ENCODE measurements at regions not wholly inside any gene's neighbourhood (a gene's known extent, or its start where the extent isn't known, plus 50 kb on each side); places are given as distances from the start of the nearest gene placed in this dataset.

DNA sequence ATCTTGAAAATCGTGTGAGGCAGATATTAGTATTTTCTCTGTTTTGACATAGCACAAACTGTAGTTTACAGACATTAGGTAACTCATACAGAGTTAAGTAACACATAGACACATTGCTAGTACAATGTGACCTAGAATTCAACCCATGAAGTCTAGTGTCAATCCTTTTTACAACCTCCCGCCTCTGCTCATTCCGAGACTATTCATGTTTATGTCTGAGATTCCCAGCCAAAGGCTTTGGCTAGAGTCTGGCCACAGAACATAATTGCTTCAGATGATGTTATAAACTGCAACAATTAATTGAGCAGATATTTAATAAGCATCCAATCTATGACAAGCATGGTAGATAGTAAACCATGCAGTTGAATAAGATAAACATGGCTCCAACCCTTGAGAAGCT, 841.0 kb downstream of the STIM2 start:
- H3K4me1 ChIP-seq (ENCODE audit: control insufficient read depth in 2 of 3, insufficient read depth in 2 of 3, low read depth in 1 of 3, low read length in 3 of 3): no peaks in the 10 kb centered on the region
- H3K36me3 ChIP-seq (ENCODE audit: control insufficient read depth in 2 of 3, insufficient read depth in 3 of 3, low read length in 3 of 3): no peaks in the 10 kb centered on the region
- no peaks in the 10 kb centered on the region for H3K9me3 ChIP-seq (ENCODE audit: control insufficient read depth in 2 of 3, insufficient read depth in 1 of 3, low read length in 3 of 3)
- no peak overlapping the region for H3K4me3 ChIP-seq (ENCODE audit: low read length in 3 of 3)
- no peak overlapping the region for H3K9ac ChIP-seq (ENCODE audit: low read length in 3 of 3)
- intact Hi-C loops (cut with DNase I): no loop called here
- no peak for FAIRE-seq
- no peaks in the 10 kb centered on the region for H3K27me3 ChIP-seq (ENCODE audit: control insufficient read depth, insufficient read depth, low read length)
- peak in 2 of 5 donors; percentile 41 to 71 for DNase-seq
- no peak overlapping the region for H3K27ac ChIP-seq (ENCODE audit: low read depth in 2 of 2, low read length in 2 of 2)
- TF ChIP-seq, protein P1, sequence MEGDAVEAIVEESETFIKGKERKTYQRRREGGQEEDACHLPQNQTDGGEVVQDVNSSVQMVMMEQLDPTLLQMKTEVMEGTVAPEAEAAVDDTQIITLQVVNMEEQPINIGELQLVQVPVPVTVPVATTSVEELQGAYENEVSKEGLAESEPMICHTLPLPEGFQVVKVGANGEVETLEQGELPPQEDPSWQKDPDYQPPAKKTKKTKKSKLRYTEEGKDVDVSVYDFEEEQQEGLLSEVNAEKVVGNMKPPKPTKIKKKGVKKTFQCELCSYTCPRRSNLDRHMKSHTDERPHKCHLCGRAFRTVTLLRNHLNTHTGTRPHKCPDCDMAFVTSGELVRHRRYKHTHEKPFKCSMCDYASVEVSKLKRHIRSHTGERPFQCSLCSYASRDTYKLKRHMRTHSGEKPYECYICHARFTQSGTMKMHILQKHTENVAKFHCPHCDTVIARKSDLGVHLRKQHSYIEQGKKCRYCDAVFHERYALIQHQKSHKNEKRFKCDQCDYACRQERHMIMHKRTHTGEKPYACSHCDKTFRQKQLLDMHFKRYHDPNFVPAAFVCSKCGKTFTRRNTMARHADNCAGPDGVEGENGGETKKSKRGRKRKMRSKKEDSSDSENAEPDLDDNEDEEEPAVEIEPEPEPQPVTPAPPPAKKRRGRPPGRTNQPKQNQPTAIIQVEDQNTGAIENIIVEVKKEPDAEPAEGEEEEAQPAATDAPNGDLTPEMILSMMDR (IDR thresholded peaks at IDR 0.05; ENCODE audit: borderline replicate concordance, extremely low read depth, insufficient read depth): no peak

DNA sequence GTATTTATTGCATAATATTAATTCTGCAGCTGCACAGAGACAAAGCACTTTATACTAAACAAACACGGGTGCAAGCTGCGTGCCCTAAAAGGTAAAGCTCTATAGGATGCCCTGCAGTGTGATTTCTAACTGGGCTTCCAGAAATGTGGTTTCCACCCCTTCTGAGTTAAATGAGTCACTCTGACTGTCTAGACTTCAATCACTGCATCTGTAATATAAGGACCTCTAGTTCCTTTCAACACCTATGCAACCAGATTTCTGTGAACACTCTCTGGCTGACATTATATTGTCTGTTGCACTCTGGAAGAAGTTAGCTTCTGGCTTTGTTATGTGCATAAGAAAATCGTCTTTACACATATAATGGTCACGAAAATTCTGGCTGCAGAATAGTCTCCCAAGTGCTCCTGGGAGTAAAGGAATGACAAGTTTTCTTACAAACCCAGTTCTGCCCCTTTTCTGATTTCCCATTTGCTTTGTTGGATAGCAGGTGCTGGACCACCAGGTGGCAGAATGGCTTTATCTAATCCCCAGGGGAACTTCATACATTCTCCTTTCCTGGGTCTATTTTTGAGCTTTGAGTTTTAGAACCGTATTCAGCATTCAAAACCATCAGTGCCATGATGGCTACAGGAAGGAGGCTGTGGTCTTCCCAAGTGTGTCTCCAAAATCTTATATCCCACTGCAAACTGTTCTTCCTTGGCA, 842.2 kb downstream of the STIM2 start:
- Histone ChIP-seq H3K36me3 (ENCODE audit: control insufficient read depth in 2 of 3, insufficient read depth in 3 of 3, low read length in 3 of 3) (no peaks in the 10 kb centered on the region), H3K27me3 (ENCODE audit: control insufficient read depth, insufficient read depth, low read length) (no peaks in the 10 kb centered on the region), H3K4me1 (ENCODE audit: control insufficient read depth in 2 of 3, insufficient read depth in 2 of 3, low read depth in 1 of 3, low read length in 3 of 3) (no peaks in the 10 kb centered on the region), H3K9ac (ENCODE audit: low read length in 3 of 3) (no peak overlapping the region), H3K27ac (ENCODE audit: low read depth in 2 of 2, low read length in 2 of 2) (no peak overlapping the region), H3K9me3 (ENCODE audit: control insufficient read depth in 2 of 3, insufficient read depth in 1 of 3, low read length in 3 of 3) (no peaks in the 10 kb centered on the region), H3K4me3 (ENCODE audit: low read length in 3 of 3) (no peak overlapping the region)
- TF ChIP-seq, protein P1 (IDR thresholded peaks at IDR 0.05; ENCODE audit: borderline replicate concordance, extremely low read depth, insufficient read depth): no peak
- FAIRE-seq: no peak
- intact Hi-C loops (cut with DNase I): no loop called here
- peak in 3 of 5 donors; percentile 18 to 36 (median 31) for DNase-seq

DNA sequence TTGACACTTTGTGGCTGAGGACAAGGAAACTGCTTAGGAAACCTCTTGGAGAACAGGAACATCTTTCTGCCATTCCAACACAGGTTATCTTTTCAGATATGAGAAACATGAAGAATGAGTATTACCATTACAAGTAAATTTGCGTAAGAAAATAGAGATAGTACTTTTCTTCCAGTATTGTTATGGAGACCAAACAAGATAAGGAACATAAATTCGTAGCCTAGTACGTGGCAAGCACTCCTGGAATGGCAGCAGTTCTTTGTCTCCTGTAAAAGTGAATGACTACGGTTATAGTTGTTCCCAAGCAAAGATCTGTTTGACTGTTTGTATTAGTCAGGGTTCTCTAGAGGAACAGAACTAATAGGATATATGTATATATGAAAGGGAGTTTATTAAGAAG, 843.1 kb downstream of the STIM2 start:
- no peak overlapping the region for H3K4me3 ChIP-seq (ENCODE audit: low read length in 3 of 3)
- no peak overlapping the region for H3K9ac ChIP-seq (ENCODE audit: low read length in 3 of 3)
- H3K27ac ChIP-seq (ENCODE audit: low read depth in 2 of 2, low read length in 2 of 2): no peak overlapping the region
- TF ChIP-seq, protein P1 (IDR thresholded peaks at IDR 0.05; ENCODE audit: borderline replicate concordance, extremely low read depth, insufficient read depth): no peak
- no peaks in the 10 kb centered on the region for H3K4me1 ChIP-seq (ENCODE audit: control insufficient read depth in 2 of 3, insufficient read depth in 2 of 3, low read depth in 1 of 3, low read length in 3 of 3)
- H3K36me3 ChIP-seq (ENCODE audit: control insufficient read depth in 2 of 3, insufficient read depth in 3 of 3, low read length in 3 of 3): no peaks in the 10 kb centered on the region
- H3K9me3 ChIP-seq (ENCODE audit: control insufficient read depth in 2 of 3, insufficient read depth in 1 of 3, low read length in 3 of 3): no peaks in the 10 kb centered on the region
- intact Hi-C loops (cut with DNase I): no loop called here
- DNase-seq: no peak
- no peak for FAIRE-seq
- no peaks in the 10 kb centered on the region for H3K27me3 ChIP-seq (ENCODE audit: control insufficient read depth, insufficient read depth, low read length)

DNA sequence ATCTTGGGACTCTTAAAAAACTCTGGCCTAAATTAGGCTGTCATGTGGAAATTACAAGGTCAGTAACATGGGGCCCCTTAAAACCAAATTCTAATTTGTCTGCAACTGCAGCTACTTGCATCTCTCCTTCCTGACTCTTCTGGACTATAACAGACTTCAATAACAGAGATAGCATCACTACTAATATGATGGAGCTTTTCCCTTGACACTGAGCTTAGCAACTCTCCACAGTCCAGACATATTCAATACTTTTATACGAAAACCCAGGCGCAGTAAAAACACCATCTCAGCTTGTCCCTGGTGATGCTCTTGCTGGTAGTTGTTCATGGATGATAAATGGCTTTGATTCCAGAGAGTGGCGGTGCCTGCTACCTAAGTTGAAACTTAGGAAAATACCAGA, 850.4 kb downstream of the STIM2 start:
- no peaks in the 10 kb centered on the region for H3K27me3 ChIP-seq (ENCODE audit: control insufficient read depth, insufficient read depth, low read length)
- H3K4me3 ChIP-seq (ENCODE audit: low read length in 3 of 3): no peak overlapping the region
- no peak overlapping the region for H3K27ac ChIP-seq (ENCODE audit: low read depth in 2 of 2, low read length in 2 of 2)
- TF ChIP-seq, protein P1 (IDR thresholded peaks at IDR 0.05; ENCODE audit: borderline replicate concordance, extremely low read depth, insufficient read depth): no peak
- no peak for DNase-seq
- FAIRE-seq: no peak
- intact Hi-C loops (cut with DNase I): no loop called here
- H3K36me3 ChIP-seq (ENCODE audit: control insufficient read depth in 2 of 3, insufficient read depth in 3 of 3, low read length in 3 of 3): no peaks in the 10 kb centered on the region
- no peaks in the 10 kb centered on the region for H3K9me3 ChIP-seq (ENCODE audit: control insufficient read depth in 2 of 3, insufficient read depth in 1 of 3, low read length in 3 of 3)
- no peak overlapping the region for H3K9ac ChIP-seq (ENCODE audit: low read length in 3 of 3)
- no peaks in the 10 kb centered on the region for H3K4me1 ChIP-seq (ENCODE audit: control insufficient read depth in 2 of 3, insufficient read depth in 2 of 3, low read depth in 1 of 3, low read length in 3 of 3)
